ENCODE measurements at regions not wholly inside any gene's neighbourhood (a gene's known extent, or its start where the extent isn't known, plus 50 kb on each side); places are given as distances from the start of the nearest gene placed in this dataset.

DNA sequence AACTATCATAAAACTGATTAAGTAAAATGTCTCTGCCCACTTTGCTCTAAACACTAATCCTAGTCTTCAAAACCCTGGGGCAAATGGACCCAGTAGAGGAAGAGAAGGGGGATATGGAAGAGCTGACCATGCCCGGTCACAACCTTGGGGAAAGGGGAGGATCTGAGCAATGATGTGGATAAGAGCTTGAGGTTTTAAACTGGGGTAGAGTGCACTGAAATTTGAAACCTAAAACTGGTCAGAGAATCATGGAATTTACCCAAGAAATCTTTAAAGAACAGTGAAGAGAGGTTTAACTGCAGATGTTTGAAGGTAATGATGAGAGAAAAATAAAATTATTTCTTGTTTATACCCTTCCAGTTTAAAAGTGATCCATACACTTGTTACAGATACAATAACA is 110.8 kb downstream of the MRPS30 start:
- TF ChIP-seq CTCF (IDR thresholded peaks at IDR 0.05; ENCODE audit: low read length) = no peak
- no peak for TF ChIP-seq EZH2 (optimal IDR thresholded peaks at IDR 0.05; ENCODE audit: low read depth, low read length)

All from MM.1S (cell line).